H1 (cell line): ENCODE measurements at regions not wholly inside any gene's neighbourhood (a gene's known extent, or its start where the extent isn't known, plus 50 kb on each side); places are given as distances from the start of the nearest gene placed in this dataset.

Experiments used
- CTCF ChIA-PET: fragments of 300-600 bp; sonication (Branson Sonifier 250); formaldehyde crosslinking; loops from one replicate; lab custom pipeline; 2021; ENCODE audit not compliant: partially characterized antibody; lab: Charles Lee
- POLR2A ChIA-PET: fragments of 300-600 bp; sonication (Branson Sonifier 250); formaldehyde crosslinking; loops from one replicate; lab custom pipeline; 2021; ENCODE audit warnings: inconsistent platforms; ENCODE audit not compliant: partially characterized antibody; lab: Charles Lee
- DNase-seq, 2 experiments: peaks; one replicate each; pipeline versions ENCODE4 v3.0.0 to v3.0.0-alpha.2; 2010 to 2022; ENCODE audit warnings: low spot score in 2 of 2, low read depth in 1 of 2, mixed read lengths in 1 of 2
- FAIRE-seq: peaks from 2 replicates; lab custom pipeline; 2011; peaks lifted over from hg19 to GRCh38; lab: Jason Lieb, UNC
- H2AFZ ChIP-seq: 2 replicates; pipeline ENCODE4 v1.8.1; 2012; ENCODE audit warnings: low read length, inconsistent platforms
- H2AK5ac ChIP-seq: 2 replicates; pipeline ENCODE4 v1.6.1; 2013; ENCODE audit warnings: low read depth, low read length
- H2BK120ac ChIP-seq: replicated peaks from 2 replicates; pipeline ENCODE3; 2013; ENCODE audit warnings: low read depth, low read length, inconsistent platforms
- H2BK12ac ChIP-seq: 2 replicates; pipeline ENCODE4 v1.6.1; 2013; ENCODE audit warnings: low read depth, low read length
- H2BK15ac ChIP-seq: 2 replicates; pipeline ENCODE4 v1.6.1; 2013; ENCODE audit warnings: low read length
- H2BK20ac ChIP-seq: 2 replicates; pipeline ENCODE4 v1.6.1; 2013; ENCODE audit warnings: low read length
- H2BK5ac ChIP-seq: 2 replicates; pipeline ENCODE4 v1.6.1; 2013; ENCODE audit warnings: low read depth, low read length
- H3K14ac ChIP-seq: 2 replicates; pipeline ENCODE4 v1.6.1; 2013; ENCODE audit warnings: inconsistent platforms; ENCODE audit not compliant: insufficient read length
- H3K18ac ChIP-seq: 2 replicates; pipeline ENCODE4 v1.6.1; 2013; ENCODE audit warnings: low read length; ENCODE audit errors: extremely low read depth
- H3K23ac ChIP-seq: 2 replicates; pipeline ENCODE4 v1.6.1; 2013; ENCODE audit warnings: inconsistent platforms; ENCODE audit not compliant: insufficient read length
- H3K23me2 ChIP-seq: 2 replicates; pipeline ENCODE4 v1.6.1; 2013; ENCODE audit warnings: low read depth, low read length
- H3K27ac ChIP-seq: 2 replicates; pipeline ENCODE4 v1.6.1; 2011; ENCODE audit warnings: low read depth, low read length, inconsistent platforms
- H3K27me3 ChIP-seq, 4 experiments: replicated peaks in 1 of 4; 1 replicate in 1 of 4; 2 replicates in 3 of 4; pipeline versions ENCODE4 v1.6.1 to v1.8.1; 2011 to 2013; ENCODE audit warnings: low read length in 3 of 4, mild to moderate bottlenecking in 3 of 4, inconsistent platforms in 2 of 4, mixed read lengths in 2 of 4, moderate library complexity in 1 of 4; ENCODE audit not compliant: control insufficient read depth in 3 of 4, insufficient read depth in 3 of 4; ENCODE audit errors: extremely low read depth in 1 of 4
- H3K36me3 ChIP-seq, 4 experiments: 2 replicates each; pipeline versions ENCODE4 v1.6.1 to v1.8.1; 2011 to 2013; ENCODE audit warnings: mild to moderate bottlenecking in 4 of 4, low read length in 3 of 4, moderate library complexity in 2 of 4, control low read depth in 1 of 4, inconsistent platforms in 1 of 4; ENCODE audit not compliant: insufficient read depth in 4 of 4, control insufficient read depth in 2 of 4
- H3K4ac ChIP-seq: replicated peaks from 2 replicates; pipeline ENCODE3; 2013; ENCODE audit warnings: low read length, low read depth, mixed read lengths, inconsistent platforms; ENCODE audit not compliant: insufficient read length
- H3K4me1 ChIP-seq, 4 experiments: replicated peaks in 1 of 4; 1 replicate in 1 of 4; 2 replicates in 3 of 4; pipeline versions ENCODE4 v1.6.1 to v1.8.1; 2011 to 2013; ENCODE audit warnings: low read length in 3 of 4, inconsistent platforms in 2 of 4, mixed read lengths in 1 of 4; ENCODE audit not compliant: insufficient read depth in 4 of 4, control insufficient read depth in 3 of 4
- H3K4me2 ChIP-seq, 2 experiments: 2 replicates each; pipeline versions ENCODE4 v1.6.1 to v1.8.1; 2011 to 2013; ENCODE audit warnings: low read depth in 2 of 2, low read length in 2 of 2, control low read depth in 1 of 2, inconsistent platforms in 1 of 2, mild to moderate bottlenecking in 1 of 2; ENCODE audit not compliant: insufficient read depth in 1 of 2
- H3K4me3 ChIP-seq, 4 experiments: fragments of 200-600, 300-600 bp in 1 of 4; sonication (generic), shearing (Covaris generic), sonication (Bioruptor Twin) in 1 of 4; 2 replicates each; pipeline versions ENCODE4 v1.5.1 to v1.8.1; 2011 to 2016; ENCODE audit warnings: low read length in 4 of 4, low read depth in 3 of 4, control low read depth in 2 of 4, inconsistent platforms in 2 of 4, mild to moderate bottlenecking in 2 of 4, mixed read lengths in 1 of 4, moderate library complexity in 1 of 4; ENCODE audit not compliant: insufficient read depth in 2 of 4; ENCODE audit errors: extremely low read depth in 1 of 4
- H3K56ac ChIP-seq: replicated peaks from 2 replicates; pipeline ENCODE3; 2013; ENCODE audit warnings: low read depth, mild to moderate bottlenecking, mixed read lengths, low read length, inconsistent platforms; ENCODE audit not compliant: insufficient read length
- H3K79me1 ChIP-seq: 2 replicates; pipeline ENCODE4 v1.6.1; 2013; ENCODE audit warnings: low read depth, low read length, control low read depth
- H3K79me2 ChIP-seq, 2 experiments: 2 replicates each; pipeline versions ENCODE4 v1.6.1 to v1.8.1; 2012 to 2013; ENCODE audit warnings: low read length in 2 of 2, mild to moderate bottlenecking in 2 of 2, inconsistent platforms in 1 of 2; ENCODE audit not compliant: insufficient read depth in 2 of 2, control insufficient read depth in 1 of 2
- H3K9ac ChIP-seq, 4 experiments: replicated peaks in 1 of 4; 1 replicate in 1 of 4; 2 replicates in 3 of 4; pipeline versions ENCODE4 v1.6.1 to v1.8.1; 2011 to 2013; ENCODE audit warnings: low read depth in 3 of 4, low read length in 3 of 4, control low read depth in 2 of 4, mild to moderate bottlenecking in 2 of 4, moderate library complexity in 2 of 4, inconsistent platforms in 1 of 4; ENCODE audit errors: extremely low read depth in 1 of 4
- H3K9me3 ChIP-seq, 2 experiments: 2 replicates each; pipeline versions ENCODE4 v1.6.1 to v1.8.1; 2012 to 2013; ENCODE audit warnings: mild to moderate bottlenecking in 2 of 2, moderate library complexity in 2 of 2, control low read depth in 1 of 2, inconsistent platforms in 1 of 2, low read depth in 1 of 2, low read length in 1 of 2, mixed read lengths in 1 of 2; ENCODE audit not compliant: insufficient read depth in 2 of 2
- H4K20me1 ChIP-seq, 2 experiments: replicated peaks in 1 of 2; 2 replicates each; pipeline versions ENCODE3 to v1.8.1; 2011 to 2013; ENCODE audit warnings: inconsistent platforms in 2 of 2, low read length in 2 of 2, mild to moderate bottlenecking in 1 of 2; ENCODE audit not compliant: insufficient read depth in 2 of 2, control insufficient read depth in 1 of 2
- H4K5ac ChIP-seq: 2 replicates; pipeline ENCODE4 v1.6.1; 2013; ENCODE audit warnings: low read length, low read depth, mixed read lengths, inconsistent platforms; ENCODE audit not compliant: insufficient read length
- H4K8ac ChIP-seq: 2 replicates; pipeline ENCODE4 v1.8.0; 2013; ENCODE audit warnings: mild to moderate bottlenecking, moderate library complexity, low read length, inconsistent platforms; ENCODE audit not compliant: insufficient read depth; ENCODE audit errors: extremely low read depth
- H4K91ac ChIP-seq: replicated peaks from 2 replicates; pipeline ENCODE3; 2013; ENCODE audit warnings: low read length, mixed read lengths, inconsistent platforms; ENCODE audit not compliant: insufficient read length
- E2F6 ChIP-seq: IDR thresholded peaks from 2 replicates; pipeline ENCODE4 v1.6.1; 2012; ENCODE audit warnings: inconsistent platforms
- FOSL1 ChIP-seq: IDR thresholded peaks from 2 replicates; pipeline ENCODE4 v1.6.1; 2011; ENCODE audit warnings: mild to moderate bottlenecking, low read depth, low read length, moderate library complexity; ENCODE audit not compliant: insufficient read depth
- RNF2 ChIP-seq: fragments of 200-900, 300-1000 bp; sonication (generic); IDR thresholded peaks from 2 replicates; pipeline ENCODE4 v1.7.1; 2016; ENCODE audit warnings: borderline replicate concordance, low read depth, mild to moderate bottlenecking, antibody characterized with exemption, low read length; ENCODE audit not compliant: poor library complexity, severe bottlenecking; ENCODE audit errors: missing control alignments
- TBP ChIP-seq: IDR thresholded peaks from 2 replicates; pipeline ENCODE4 v1.6.1; 2011; ENCODE audit warnings: low read depth, low read length, improper control_type of control experiment
- WGBS, 2 experiments: shearing (Covaris generic) in 1 of 2; methylation state at CpG; one replicate each; pipeline versions ENCODE4 v1.1.6 to v1.1.7; 2013 to 2015; ENCODE audit warnings: low lambda C conversion rate in 2 of 2, mixed read lengths in 2 of 2, inconsistent platforms in 1 of 2, low coverage in 1 of 2, missing lambda C conversion rate in 1 of 2; ENCODE audit not compliant: insufficient replicate concordance in 2 of 2, insufficient coverage in 1 of 2, insufficient read length in 1 of 2; ENCODE audit errors: extremely low coverage in 1 of 2, missing lambda C conversion rate in 1 of 2; 5-methylcytosine and 5-hydroxymethylcytosine counted together

- H2AFZ ChIP-seq = no peak overlapping the region
- no peak overlapping the region for H3K4ac ChIP-seq
- no peak overlapping the region for H2BK15ac ChIP-seq
- no peak overlapping the region for H3K4me2 ChIP-seq
- DNase-seq = no peak
- no peak overlapping the region for H3K27ac ChIP-seq
- 76% methylated on average over 9 of the region's 11 CpGs; no CpG with 5 or more reads in 1 of the 2 experiments for WGBS, 2 experiments
- H2BK120ac ChIP-seq = no peak overlapping the region
- H3K56ac ChIP-seq = no peak overlapping the region
- no peak overlapping the region for H2BK20ac ChIP-seq
- H4K5ac ChIP-seq = no peak overlapping the region
- no peaks in the 10 kb centered on the region for H3K79me2 ChIP-seq
- no peaks in the 10 kb centered on the region for H3K4me1 ChIP-seq
- H3K9ac ChIP-seq = no peak overlapping the region
- H3K14ac ChIP-seq = no peak overlapping the region
- H3K18ac ChIP-seq = no peak overlapping the region
- FAIRE-seq = no peak
- H3K4me3 ChIP-seq = no peak overlapping the region
- no peaks in the 10 kb centered on the region for H3K27me3 ChIP-seq
- no peak overlapping the region for H2AK5ac ChIP-seq
- CTCF ChIA-PET = interaction anchor here (0.9 kb wide), 1 partner anchor 203 kb away, joined by 3 read pairs; no protein-coding TSS in a partner anchor
- no peaks in the 10 kb centered on the region for H3K79me1 ChIP-seq
- no peaks in the 10 kb centered on the region for H3K36me3 ChIP-seq
- no peaks in the 10 kb centered on the region for H4K20me1 ChIP-seq
- H3K23me2 ChIP-seq = no peaks in the 10 kb centered on the region
- no peak overlapping the region for H4K91ac ChIP-seq
- no peak overlapping the region for H2BK5ac ChIP-seq
- no peaks in the 10 kb centered on the region for H3K9me3 ChIP-seq
- H4K8ac ChIP-seq = no peak overlapping the region
- no peak overlapping the region for H3K23ac ChIP-seq
- no peak overlapping the region for H2BK12ac ChIP-seq
- POLR2A ChIA-PET = no interaction called here
- TF ChIP-seq TBP = no peak
- TF ChIP-seq RNF2 = no peak
- TF ChIP-seq FOSL1 = no peak
- no peak for TF ChIP-seq E2F6
These were observed 160.2 kb upstream of the SVIL start for GRCh38 chr10:29794776-29795611.
